Fibroblast of lung (primary cell): ENCODE measurements at regions not wholly inside any gene's neighbourhood (a gene's known extent, or its start where the extent isn't known, plus 50 kb on each side); places are given as distances from the start of the nearest gene placed in this dataset.
"Not testable (repeated sequence)": the region's sequence is repeated elsewhere in the genome, so short reads cannot be mapped to it uniquely, and the experiment has no call there.

Experiments
- DNase-seq, 2 donors: peaks; one replicate each; pipeline versions ENCODE4 v3.0.0 to v3.0.0-alpha.2; 2010; ENCODE audit warnings: low read depth in 2 of 2
- H2AFZ ChIP-seq: 2 replicates; pipeline ENCODE4 v1.5.1; 2012; ENCODE audit warnings: low read length, control low read depth, inconsistent platforms
- H3K27ac ChIP-seq: 2 replicates; pipeline ENCODE4 v1.5.1; 2011; ENCODE audit warnings: low read length, control low read depth; ENCODE audit not compliant: insufficient read depth
- H3K27me3 ChIP-seq: 2 replicates; pipeline ENCODE4 v1.5.1; 2011; ENCODE audit warnings: mild to moderate bottlenecking, low read length; ENCODE audit not compliant: control insufficient read depth, insufficient read depth
- H3K36me3 ChIP-seq: 2 replicates; pipeline ENCODE4 v1.5.1; 2011; ENCODE audit warnings: low read length; ENCODE audit not compliant: control insufficient read depth, insufficient read depth
- H3K4me1 ChIP-seq: 2 replicates; pipeline ENCODE4 v1.5.1; 2011; ENCODE audit warnings: low read length; ENCODE audit not compliant: control insufficient read depth, insufficient read depth; ENCODE audit errors: extremely low read depth
- H3K4me2 ChIP-seq: 2 replicates; pipeline ENCODE4 v1.5.1; 2011; ENCODE audit warnings: low read length, control low read depth; ENCODE audit not compliant: insufficient read depth; ENCODE audit errors: extremely low read depth
- H3K4me3 ChIP-seq, 4 experiments: fragments of 200-600 bp in 1 of 4; sonication (generic) in 1 of 4; replicated peaks in 1 of 4; 2 replicates each; pipeline ENCODE4 v1.5.1; 2011 to 2016; ENCODE audit warnings: low read length in 4 of 4, low read depth in 3 of 4, mild to moderate bottlenecking in 3 of 4, control low read depth in 2 of 4, inconsistent platforms in 1 of 4, mixed read lengths in 1 of 4; ENCODE audit not compliant: insufficient read depth in 1 of 4; ENCODE audit errors: control extremely low read depth in 1 of 4
- H3K79me2 ChIP-seq: 2 replicates; pipeline ENCODE4 v1.5.1; 2012; ENCODE audit warnings: mild to moderate bottlenecking, low read length, inconsistent platforms; ENCODE audit not compliant: control insufficient read depth, insufficient read depth
- H3K9ac ChIP-seq: 2 replicates; pipeline ENCODE4 v1.5.1; 2011; ENCODE audit warnings: mild to moderate bottlenecking, low read length, control low read depth; ENCODE audit not compliant: insufficient read depth
- H3K9me3 ChIP-seq: 2 replicates; pipeline ENCODE4 v1.5.1; 2012; ENCODE audit warnings: low read depth, low read length; ENCODE audit not compliant: control insufficient read depth, insufficient read depth
- H4K20me1 ChIP-seq: 2 replicates; pipeline ENCODE4 v1.5.1; 2011; ENCODE audit warnings: low read length; ENCODE audit not compliant: control insufficient read depth, insufficient read depth; ENCODE audit errors: extremely low read depth
- CTCF ChIP-seq, 2 donors: IDR thresholded peaks in 1 of 2; conservative IDR thresholded peaks in 1 of 2; 1 replicate in 1 of 2; 2 replicates in 1 of 2; pipeline ENCODE4 v1.5.1; 2011 to 2012; ENCODE audit warnings: low read length in 2 of 2, control low read depth in 1 of 2, inconsistent platforms in 1 of 2, low read depth in 1 of 2, mild to moderate bottlenecking in 1 of 2
- EZH2 ChIP-seq: IDR thresholded peaks from 2 replicates; pipeline ENCODE4 v1.5.1; 2012; ENCODE audit warnings: low read length, control low read depth, mild to moderate bottlenecking; ENCODE audit errors: missing control alignments

GRCh38 chr2:34705551-34706247, 1106.6 kb upstream of the FAM98A start:
- DNase-seq, result no peak

DNA sequence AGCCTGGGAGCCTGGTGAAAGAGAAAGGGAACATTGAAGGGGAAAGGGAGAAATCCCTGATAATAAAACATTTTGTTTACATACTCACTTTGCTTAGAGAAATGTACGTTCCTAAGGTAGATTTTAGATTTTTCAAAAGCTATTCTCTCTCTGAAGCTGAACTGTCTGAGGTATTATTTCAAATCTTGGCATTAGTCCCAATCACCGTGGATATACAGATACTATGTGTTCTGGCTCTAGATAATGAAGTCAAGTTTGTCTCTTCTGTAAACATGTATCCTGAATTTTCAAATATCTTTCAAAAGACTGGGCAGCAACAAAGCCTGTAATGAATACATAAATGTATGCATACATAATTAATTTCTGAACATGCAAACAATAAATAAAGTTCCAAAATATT, 1104.2 kb upstream of the FAM98A start:
- Histone ChIP-seq H3K36me3 (no peaks in the 10 kb centered on the region), H3K9me3 (no peaks in the 10 kb centered on the region), H4K20me1 (no peaks in the 10 kb centered on the region), H3K79me2 (no peaks in the 10 kb centered on the region), H3K4me1 (no peaks in the 10 kb centered on the region), H3K4me2 (no peak overlapping the region), H2AFZ (no peak overlapping the region), H3K27me3 (no peaks in the 10 kb centered on the region), H3K27ac (no peak overlapping the region), H3K4me3 (no peak overlapping the region), H3K9ac (no peak overlapping the region)
- no peak for TF ChIP-seq CTCF (conservative IDR thresholded peaks at IDR 0.05 in 1 of 2, IDR thresholded peaks at IDR 0.05 in 1 of 2; ENCODE audit: low read depth in 1 of 2, low read length in 2 of 2)
- no peak for TF ChIP-seq EZH2
- DNase-seq, result no peak

More at GRCh38 chr2:34705551-34706247, 1106.6 kb upstream of the FAM98A start:
- Histone ChIP-seq H2AFZ (no peak overlapping the region), H3K4me1 (no peaks in the 10 kb centered on the region), H3K36me3 (no peaks in the 10 kb centered on the region), H3K27ac (no peak overlapping the region), H3K4me3 (no peak overlapping the region), H3K9me3 (no peaks in the 10 kb centered on the region), H4K20me1 (no peaks in the 10 kb centered on the region), H3K27me3 (no peaks in the 10 kb centered on the region), H3K4me2 (no peak overlapping the region), H3K9ac (no peak overlapping the region), H3K79me2 (no peaks in the 10 kb centered on the region)
- TF ChIP-seq EZH2 (no peak), CTCF (conservative IDR thresholded peaks at IDR 0.05 in 1 of 2, IDR thresholded peaks at IDR 0.05 in 1 of 2; ENCODE audit: low read depth in 1 of 2, low read length in 2 of 2) (no peak)

- H3K9me3 ChIP-seq, H3K4me3 ChIP-seq: not testable (repeated sequence)
Measured at GRCh38 chr2:34702391-34702790, 1103.3 kb upstream of the FAM98A start.

DNA sequence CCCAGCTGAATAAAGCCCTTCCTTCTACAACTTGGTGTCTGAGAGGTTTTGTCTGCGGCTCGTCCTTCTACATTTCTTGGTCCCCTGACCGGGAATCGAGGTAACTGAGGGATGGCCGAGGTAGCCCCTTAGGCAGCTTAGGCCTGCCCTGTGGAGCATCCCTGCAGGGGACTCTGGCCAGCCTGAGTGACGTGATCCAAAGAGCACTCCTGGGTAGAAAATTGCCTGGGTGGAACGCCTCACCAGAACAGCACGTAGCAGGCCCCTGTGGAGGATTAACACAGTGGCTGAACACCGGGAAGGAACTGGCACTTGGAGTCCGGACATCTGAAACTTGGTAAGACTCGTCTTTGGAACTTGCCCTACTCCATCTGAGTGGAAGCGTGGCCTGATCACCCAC, 1078.5 kb upstream of the FAM98A start:
- H2AFZ ChIP-seq, H3K4me3 ChIP-seq, H3K27ac ChIP-seq, H4K20me1 ChIP-seq, DNase-seq, H3K27me3 ChIP-seq, H3K9me3 ChIP-seq, H3K9ac ChIP-seq, H3K4me2 ChIP-seq, H3K4me1 ChIP-seq, H3K36me3 ChIP-seq, H3K79me2 ChIP-seq: not testable (repeated sequence)

More at GRCh38 chr2:34702391-34702790, 1103.3 kb upstream of the FAM98A start:
- H2AFZ ChIP-seq, H3K4me1 ChIP-seq, H3K9ac ChIP-seq, H3K36me3 ChIP-seq, H3K27ac ChIP-seq, H3K4me2 ChIP-seq, H3K27me3 ChIP-seq, H3K79me2 ChIP-seq, DNase-seq, H4K20me1 ChIP-seq: not testable (repeated sequence)

DNA sequence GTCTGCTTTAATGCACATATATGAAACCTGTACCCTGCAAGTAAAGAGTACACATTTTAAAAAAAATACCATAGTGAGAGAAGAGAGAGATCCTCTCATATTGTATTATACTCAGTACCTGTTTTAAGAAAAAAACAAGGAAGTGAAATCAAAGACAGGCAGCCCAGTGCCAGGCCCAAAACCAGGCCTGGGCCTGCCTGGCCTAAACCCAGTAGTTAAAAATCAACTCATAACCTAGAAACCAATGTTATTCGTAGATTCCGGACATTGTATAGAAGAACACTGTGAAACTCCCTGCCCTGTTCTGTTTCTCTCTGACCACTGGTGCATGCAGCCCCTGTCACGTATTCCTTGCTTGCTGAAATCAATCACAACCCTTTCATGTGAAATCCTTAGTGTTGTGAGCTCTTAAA, 1078.0 kb upstream of the FAM98A start:
- not testable (repeated sequence) for H3K36me3 ChIP-seq, H3K4me3 ChIP-seq, H3K79me2 ChIP-seq, H3K4me2 ChIP-seq, H4K20me1 ChIP-seq, H3K27me3 ChIP-seq, H2AFZ ChIP-seq, H3K27ac ChIP-seq, H3K4me1 ChIP-seq, H3K9me3 ChIP-seq, DNase-seq, H3K9ac ChIP-seq
